CD14-positive monocyte (primary cell): ENCODE measurements at regions not wholly inside any gene's neighbourhood (a gene's known extent, or its start where the extent isn't known, plus 50 kb on each side); places are given as distances from the start of the nearest gene placed in this dataset.

ENCODE experiments used
- DNase-seq, 3 donors: peaks; one replicate each; pipeline ENCODE4 v3.0.0-alpha.2; 2011 to 2022
- H2AFZ ChIP-seq: 2 replicates; pipeline ENCODE4 v1.6.0; 2012; ENCODE audit warnings: mild to moderate bottlenecking, low read depth, low read length, inconsistent platforms; ENCODE audit not compliant: insufficient read depth, poor library complexity, severe bottlenecking
- H3K27ac ChIP-seq, 2 donors: 1 replicate in 1 of 2; 2 replicates in 1 of 2; pipeline ENCODE4 v1.5.1; 2012 to 2013; ENCODE audit warnings: low read length in 2 of 2, control low read depth in 1 of 2, inconsistent platforms in 1 of 2, low read depth in 1 of 2, mild to moderate bottlenecking in 1 of 2
- H3K27me3 ChIP-seq, 2 donors: one replicate each; pipeline versions ENCODE4 v1.6.0 to v1.6.1; 2011 to 2013; ENCODE audit warnings: low read length in 2 of 2; ENCODE audit not compliant: control insufficient read depth in 2 of 2, insufficient read depth in 2 of 2
- H3K36me3 ChIP-seq, 2 donors: replicated peaks in 1 of 2; 1 replicate in 1 of 2; 2 replicates in 1 of 2; pipeline versions ENCODE4 v1.5.1 to v1.6.1; 2012 to 2013; ENCODE audit warnings: low read length in 2 of 2, control low read depth in 1 of 2, inconsistent platforms in 1 of 2, mild to moderate bottlenecking in 1 of 2; ENCODE audit not compliant: insufficient read depth in 2 of 2, control insufficient read depth in 1 of 2
- H3K4me1 ChIP-seq, 2 donors: 1 replicate in 1 of 2; 2 replicates in 1 of 2; pipeline versions ENCODE4 v1.5.1 to v1.6.1; 2012 to 2013; ENCODE audit warnings: low read length in 2 of 2, control low read depth in 1 of 2, inconsistent platforms in 1 of 2, mild to moderate bottlenecking in 1 of 2, moderate library complexity in 1 of 2; ENCODE audit not compliant: insufficient read depth in 2 of 2, control insufficient read depth in 1 of 2
- H3K4me2 ChIP-seq: replicated peaks from 2 replicates; pipeline ENCODE3; 2012; ENCODE audit warnings: low read length, moderate library complexity, mild to moderate bottlenecking; ENCODE audit not compliant: poor library complexity, severe bottlenecking; ENCODE audit errors: extremely low read depth
- H3K4me3 ChIP-seq, 3 experiments: fragments of 200-600 bp in 1 of 3; sonication (generic) in 1 of 3; replicated peaks in 1 of 3; 1 replicate in 2 of 3; 2 replicates in 1 of 3; pipeline ENCODE4 v1.5.1; 2011 to 2013; ENCODE audit warnings: low read length in 3 of 3, mild to moderate bottlenecking in 3 of 3, control low read depth in 2 of 3, low read depth in 2 of 3, inconsistent platforms in 1 of 3, moderate library complexity in 1 of 3
- H3K79me2 ChIP-seq: 2 replicates; pipeline ENCODE4 v1.6.0; 2012; ENCODE audit warnings: mild to moderate bottlenecking, control low read depth, inconsistent platforms, low read length, moderate library complexity; ENCODE audit not compliant: insufficient read depth
- H3K9ac ChIP-seq: 2 replicates; pipeline ENCODE4 v1.6.0; 2017; ENCODE audit warnings: low read length, mild to moderate bottlenecking; ENCODE audit not compliant: insufficient read depth, poor library complexity, severe bottlenecking
- H3K9me3 ChIP-seq, 2 donors: replicated peaks in 1 of 2; 1 replicate in 1 of 2; 2 replicates in 1 of 2; pipeline versions ENCODE4 v1.5.1 to v1.6.1; 2012 to 2013; ENCODE audit warnings: low read length in 2 of 2, control low read depth in 1 of 2; ENCODE audit not compliant: control insufficient read depth in 1 of 2, insufficient read depth in 1 of 2
- H4K20me1 ChIP-seq: 2 replicates; pipeline ENCODE4 v1.6.0; 2012; ENCODE audit warnings: mild to moderate bottlenecking, low read length, control low read depth, moderate library complexity; ENCODE audit not compliant: insufficient read depth
- H3K27ac Mint-ChIP-seq, 7 donors: one replicate each; pipeline ENCODE4 v1.8.0; 2020; ENCODE audit warnings: mild to moderate bottlenecking in 7 of 7, mixed read lengths in 7 of 7, moderate library complexity in 6 of 7, inconsistent platforms in 2 of 7
- H3K27me3 Mint-ChIP-seq, 3 donors: one replicate each; pipeline ENCODE4 v1.8.0; 2021 to 2022; ENCODE audit warnings: low read depth in 3 of 3, mild to moderate bottlenecking in 3 of 3, mixed read lengths in 3 of 3, moderate library complexity in 3 of 3, inconsistent platforms in 1 of 3
- H3K36me3 Mint-ChIP-seq, 2 donors: one replicate each; pipeline ENCODE4 v1.8.0; 2020; ENCODE audit warnings: mixed read lengths in 2 of 2, inconsistent platforms in 1 of 2, mild to moderate bottlenecking in 1 of 2
- H3K4me1 Mint-ChIP-seq: one replicate; pipeline ENCODE4 v1.8.0; 2020; ENCODE audit warnings: mild to moderate bottlenecking, mixed read lengths
- H3K4me3 Mint-ChIP-seq, 2 donors: one replicate each; pipeline ENCODE4 v1.8.0; 2020; ENCODE audit warnings: mild to moderate bottlenecking in 2 of 2, mixed read lengths in 2 of 2, moderate library complexity in 1 of 2
- H3K9me3 Mint-ChIP-seq, 7 donors: one replicate each; pipeline ENCODE4 v1.8.0; 2020 to 2022; ENCODE audit warnings: mixed read lengths in 7 of 7, mild to moderate bottlenecking in 6 of 7, moderate library complexity in 6 of 7, inconsistent platforms in 2 of 7
- CTCF ChIP-seq: fragments of 200-600 bp; IDR thresholded peaks from one replicate; pipeline ENCODE4 v1.8.0; 2022; ENCODE audit warnings: antibody characterized with exemption, mild to moderate bottlenecking
- WGBS: methylation state at CpG from one replicate; pipeline ENCODE4 v1.1.5; 2013; ENCODE audit warnings: missing lambda C conversion rate; ENCODE audit not compliant: insufficient coverage; 5-methylcytosine and 5-hydroxymethylcytosine counted together
- intact Hi-C, 2 donors: fragments of 100-400 bp; cut with micrococcal nuclease; formaldehyde crosslinking; loops; one replicate each; pipeline versions ENCODE4 v1.15.0 to v1.15.1; 2023

GRCh38 chr13:97101912-97102708, 107.8 kb upstream of the OXGR1 start:
- Mint-ChIP-seq H3K9me3 (peaks cover 0 to 10% (median 2%) of the 10 kb centered on the region in 7 donors), H3K27me3 (peaks cover 0 to 1% (median 0%) of the 10 kb centered on the region in 3 donors), H3K27ac (peak overlapping the region in 1 of 7 donors; percentile 2), H3K4me1 (peaks cover 18% of the 10 kb centered on the region), H3K4me3 (no peak overlapping the region), H3K36me3 (no peaks in the 10 kb centered on the region)
- no peaks in the 10 kb centered on the region for H3K27me3 ChIP-seq
- no peaks in the 10 kb centered on the region for H3K36me3 ChIP-seq
- H3K4me2 ChIP-seq, result no peak overlapping the region
- H3K4me3 ChIP-seq, result no peak overlapping the region
- H3K9ac ChIP-seq, result no peak overlapping the region
- intact Hi-C loops, result no loop called here
- DNase-seq, result peak in 1 of 3 donors; percentile 13
- no peak overlapping the region for H2AFZ ChIP-seq
- H3K9me3 ChIP-seq, result no peaks in the 10 kb centered on the region
- H3K79me2 ChIP-seq, result no peaks in the 10 kb centered on the region
- peaks cover 6 to 10% of the 10 kb centered on the region in 2 donors for H3K4me1 ChIP-seq
- no peak for TF ChIP-seq CTCF
- H3K27ac ChIP-seq, result no peak overlapping the region
- H4K20me1 ChIP-seq, result no peaks in the 10 kb centered on the region

GRCh38 chr13:97106323-97106722, 112.0 kb upstream of the OXGR1 start:
- intact Hi-C loops, result no loop called here
- no peaks in the 10 kb centered on the region for H3K36me3 ChIP-seq
- Mint-ChIP-seq H3K4me1 (peaks cover 19% of the 10 kb centered on the region), H3K36me3 (no peaks in the 10 kb centered on the region), H3K27ac (no peak overlapping the region), H3K27me3 (peaks cover 6 to 8% (median 6%) of the 10 kb centered on the region in 3 donors), H3K9me3 (peaks cover 0 to 7% (median 2%) of the 10 kb centered on the region in 7 donors), H3K4me3 (no peak overlapping the region)
- no peak overlapping the region for H3K9ac ChIP-seq
- no peaks in the 10 kb centered on the region for H3K79me2 ChIP-seq
- H3K9me3 ChIP-seq, result no peaks in the 10 kb centered on the region
- no CpG with 5 or more reads among the region's 6 CpGs for WGBS
- no peaks in the 10 kb centered on the region for H4K20me1 ChIP-seq
- H2AFZ ChIP-seq, result no peak overlapping the region
- no peak overlapping the region for H3K27ac ChIP-seq
- peaks cover 7 to 13% of the 10 kb centered on the region in 2 donors for H3K4me1 ChIP-seq
- no peak for DNase-seq
- no peak overlapping the region for H3K4me3 ChIP-seq
- H3K27me3 ChIP-seq, result no peaks in the 10 kb centered on the region
- no peak overlapping the region for H3K4me2 ChIP-seq
- TF ChIP-seq CTCF, result no peak
